Tibial artery (tissue), 4 donors: ENCODE measurements at regions not wholly inside any gene's neighbourhood (a gene's known extent, or its start where the extent isn't known, plus 50 kb on each side); places are given as distances from the start of the nearest gene placed in this dataset.

Experiments used
- DNase-seq, 2 donors: peaks; one replicate each; pipeline ENCODE4 v3.0.0-alpha.2; 2019
- H3K27ac ChIP-seq, 2 donors: fragments of 200-600 bp; sonication (generic) in 1 of 2; 1 replicate in 1 of 2; 2 replicates in 1 of 2; pipeline ENCODE4 v1.5.1; 2018 to 2019; ENCODE audit warnings: mild to moderate bottlenecking in 1 of 2
- H3K27me3 ChIP-seq, 2 donors: fragments of 200-600 bp; sonication (generic) in 1 of 2; one replicate each; pipeline versions ENCODE4 v1.5.1 to v1.6.0; 2016 to 2019
- H3K36me3 ChIP-seq, 3 donors: fragments of 200-600 bp; sonication (generic) in 2 of 3; one replicate each; pipeline ENCODE4 v1.5.1; 2016 to 2019; ENCODE audit warnings: mild to moderate bottlenecking in 2 of 3
- H3K4me1 ChIP-seq, 4 donors: fragments of 200-600 bp; sonication (generic) in 2 of 4; 1 replicate in 3 of 4; 2 replicates in 1 of 4; pipeline ENCODE4 v1.5.1; 2016 to 2019
- H3K4me3 ChIP-seq, 2 donors: fragments of 200-600 bp; sonication (generic) in 1 of 2; 1 replicate in 1 of 2; 2 replicates in 1 of 2; pipeline ENCODE4 v1.5.1; 2018 to 2019; ENCODE audit warnings: mild to moderate bottlenecking in 2 of 2
- H3K9me3 ChIP-seq, 3 donors: fragments of 200-600 bp; sonication (generic) in 1 of 3; one replicate each; pipeline ENCODE4 v1.5.1; 2016 to 2019
- intact Hi-C: fragments of 100-400 bp; cut with DNase I; formaldehyde crosslinking; loops from one replicate; pipeline ENCODE4 v1.15.0; 2023; ENCODE audit warnings: low total_unique reads
- TF ChIP-seq, protein P1 (sequence below), 2 experiments: fragments of 200-600 bp in 1 of 2; fragments of 450-650 bp in 1 of 2; IDR thresholded peaks; one replicate each; pipeline ENCODE4 v1.5.1; 2017 to 2019; ENCODE audit warnings: antibody characterized with exemption in 2 of 2, mild to moderate bottlenecking in 1 of 2, moderate library complexity in 1 of 2

GRCh38 chr17:33802349-33803198 lies 452.5 kb upstream of the CCL2 start:
- no peak overlapping the region for H3K27ac ChIP-seq

GRCh38 chr17:33803199-33803685 lies 451.8 kb upstream of the CCL2 start:
- H3K9me3 ChIP-seq: no peaks in the 10 kb centered on the region
- no peak overlapping the region for H3K27ac ChIP-seq
- H3K36me3 ChIP-seq: no peaks in the 10 kb centered on the region
- TF ChIP-seq, protein P1, sequence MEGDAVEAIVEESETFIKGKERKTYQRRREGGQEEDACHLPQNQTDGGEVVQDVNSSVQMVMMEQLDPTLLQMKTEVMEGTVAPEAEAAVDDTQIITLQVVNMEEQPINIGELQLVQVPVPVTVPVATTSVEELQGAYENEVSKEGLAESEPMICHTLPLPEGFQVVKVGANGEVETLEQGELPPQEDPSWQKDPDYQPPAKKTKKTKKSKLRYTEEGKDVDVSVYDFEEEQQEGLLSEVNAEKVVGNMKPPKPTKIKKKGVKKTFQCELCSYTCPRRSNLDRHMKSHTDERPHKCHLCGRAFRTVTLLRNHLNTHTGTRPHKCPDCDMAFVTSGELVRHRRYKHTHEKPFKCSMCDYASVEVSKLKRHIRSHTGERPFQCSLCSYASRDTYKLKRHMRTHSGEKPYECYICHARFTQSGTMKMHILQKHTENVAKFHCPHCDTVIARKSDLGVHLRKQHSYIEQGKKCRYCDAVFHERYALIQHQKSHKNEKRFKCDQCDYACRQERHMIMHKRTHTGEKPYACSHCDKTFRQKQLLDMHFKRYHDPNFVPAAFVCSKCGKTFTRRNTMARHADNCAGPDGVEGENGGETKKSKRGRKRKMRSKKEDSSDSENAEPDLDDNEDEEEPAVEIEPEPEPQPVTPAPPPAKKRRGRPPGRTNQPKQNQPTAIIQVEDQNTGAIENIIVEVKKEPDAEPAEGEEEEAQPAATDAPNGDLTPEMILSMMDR (IDR thresholded peaks at IDR 0.05): no peak
- no peak overlapping the region for H3K4me3 ChIP-seq
- intact Hi-C loops: no loop called here
- no peak for DNase-seq
- no peaks in the 10 kb centered on the region for H3K4me1 ChIP-seq
- no peaks in the 10 kb centered on the region for H3K27me3 ChIP-seq

More at GRCh38 chr17:33802349-33803198, 452.5 kb upstream of the CCL2 start:
- no peaks in the 10 kb centered on the region for H3K4me1 ChIP-seq
- no peaks in the 10 kb centered on the region for H3K9me3 ChIP-seq
- no peaks in the 10 kb centered on the region for H3K36me3 ChIP-seq
- H3K4me3 ChIP-seq: no peak overlapping the region
- intact Hi-C loops: no loop called here
- H3K27me3 ChIP-seq: no peaks in the 10 kb centered on the region
- TF ChIP-seq, protein P1 (IDR thresholded peaks at IDR 0.05): no peak
- no peak for DNase-seq

GRCh38 chr17:33803686-33804085 lies 451.4 kb upstream of the CCL2 start:
- H3K27ac ChIP-seq: no peak overlapping the region
- H3K4me1 ChIP-seq: no peaks in the 10 kb centered on the region
- no peaks in the 10 kb centered on the region for H3K36me3 ChIP-seq
- intact Hi-C loops: no loop called here
- TF ChIP-seq, protein P1 (IDR thresholded peaks at IDR 0.05): no peak
- no peak overlapping the region for H3K4me3 ChIP-seq
- no peaks in the 10 kb centered on the region for H3K9me3 ChIP-seq
- DNase-seq: no peak
- no peaks in the 10 kb centered on the region for H3K27me3 ChIP-seq

- intact Hi-C loops: no loop called here
- H3K27ac ChIP-seq: no peak overlapping the region
Measured at GRCh38 chr17:33804401-33804800, 450.7 kb upstream of the CCL2 start.

DNA sequence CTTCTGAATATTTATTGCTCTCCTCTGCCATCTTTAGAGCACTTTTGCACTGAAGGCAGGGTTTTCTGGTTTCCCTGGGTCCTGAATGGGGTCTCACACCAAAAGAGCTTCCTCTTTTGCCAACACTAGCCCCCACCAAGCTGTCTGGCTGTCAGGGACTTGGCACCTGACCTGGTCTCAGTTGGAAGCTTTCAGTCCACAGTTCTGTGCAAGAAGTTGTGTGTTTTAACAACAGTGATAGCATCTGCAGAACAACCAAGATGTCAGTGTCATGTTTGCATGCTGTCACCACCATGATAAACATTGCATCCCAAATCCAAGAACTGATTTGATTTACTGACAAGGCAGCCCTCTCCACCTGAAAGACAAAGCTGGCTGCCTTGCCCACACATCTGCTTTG lies 448.5 kb upstream of the CCL2 start:
- H3K27ac ChIP-seq: no peak overlapping the region
- no peaks in the 10 kb centered on the region for H3K9me3 ChIP-seq
- H3K4me1 ChIP-seq: no peaks in the 10 kb centered on the region
- H3K27me3 ChIP-seq: no peaks in the 10 kb centered on the region
- H3K4me3 ChIP-seq: no peak overlapping the region
- H3K36me3 ChIP-seq: no peaks in the 10 kb centered on the region
- TF ChIP-seq, protein P1 (IDR thresholded peaks at IDR 0.05): no peak
- no peak for DNase-seq
- intact Hi-C loops: no loop called here

More at GRCh38 chr17:33804401-33804800, 450.7 kb upstream of the CCL2 start:
- H3K27me3 ChIP-seq: no peaks in the 10 kb centered on the region
- no peak overlapping the region for H3K4me3 ChIP-seq
- DNase-seq: no peak
- no peaks in the 10 kb centered on the region for H3K36me3 ChIP-seq
- no peaks in the 10 kb centered on the region for H3K4me1 ChIP-seq
- TF ChIP-seq, protein P1 (IDR thresholded peaks at IDR 0.05): no peak
- H3K9me3 ChIP-seq: no peaks in the 10 kb centered on the region
